Fibroblast of lung (primary cell): ENCODE measurements at regions not wholly inside any gene's neighbourhood (a gene's known extent, or its start where the extent isn't known, plus 50 kb on each side); places are given as distances from the start of the nearest gene placed in this dataset.

Source experiments
- DNase-seq, 2 donors: peaks; one replicate each; pipeline versions ENCODE4 v3.0.0 to v3.0.0-alpha.2; 2010; ENCODE audit warnings: low read depth in 2 of 2
- H2AFZ ChIP-seq: 2 replicates; pipeline ENCODE4 v1.5.1; 2012; ENCODE audit warnings: low read length, control low read depth, inconsistent platforms
- H3K27ac ChIP-seq: 2 replicates; pipeline ENCODE4 v1.5.1; 2011; ENCODE audit warnings: low read length, control low read depth; ENCODE audit not compliant: insufficient read depth
- H3K27me3 ChIP-seq: 2 replicates; pipeline ENCODE4 v1.5.1; 2011; ENCODE audit warnings: mild to moderate bottlenecking, low read length; ENCODE audit not compliant: control insufficient read depth, insufficient read depth
- H3K36me3 ChIP-seq: 2 replicates; pipeline ENCODE4 v1.5.1; 2011; ENCODE audit warnings: low read length; ENCODE audit not compliant: control insufficient read depth, insufficient read depth
- H3K4me1 ChIP-seq: 2 replicates; pipeline ENCODE4 v1.5.1; 2011; ENCODE audit warnings: low read length; ENCODE audit not compliant: control insufficient read depth, insufficient read depth; ENCODE audit errors: extremely low read depth
- H3K4me2 ChIP-seq: 2 replicates; pipeline ENCODE4 v1.5.1; 2011; ENCODE audit warnings: low read length, control low read depth; ENCODE audit not compliant: insufficient read depth; ENCODE audit errors: extremely low read depth
- H3K4me3 ChIP-seq, 4 experiments: fragments of 200-600 bp in 1 of 4; sonication (generic) in 1 of 4; replicated peaks in 1 of 4; 2 replicates each; pipeline ENCODE4 v1.5.1; 2011 to 2016; ENCODE audit warnings: low read length in 4 of 4, low read depth in 3 of 4, mild to moderate bottlenecking in 3 of 4, control low read depth in 2 of 4, inconsistent platforms in 1 of 4, mixed read lengths in 1 of 4; ENCODE audit not compliant: insufficient read depth in 1 of 4; ENCODE audit errors: control extremely low read depth in 1 of 4
- H3K79me2 ChIP-seq: 2 replicates; pipeline ENCODE4 v1.5.1; 2012; ENCODE audit warnings: mild to moderate bottlenecking, low read length, inconsistent platforms; ENCODE audit not compliant: control insufficient read depth, insufficient read depth
- H3K9ac ChIP-seq: 2 replicates; pipeline ENCODE4 v1.5.1; 2011; ENCODE audit warnings: mild to moderate bottlenecking, low read length, control low read depth; ENCODE audit not compliant: insufficient read depth
- H3K9me3 ChIP-seq: 2 replicates; pipeline ENCODE4 v1.5.1; 2012; ENCODE audit warnings: low read depth, low read length; ENCODE audit not compliant: control insufficient read depth, insufficient read depth
- H4K20me1 ChIP-seq: 2 replicates; pipeline ENCODE4 v1.5.1; 2011; ENCODE audit warnings: low read length; ENCODE audit not compliant: control insufficient read depth, insufficient read depth; ENCODE audit errors: extremely low read depth
- EZH2 ChIP-seq: IDR thresholded peaks from 2 replicates; pipeline ENCODE4 v1.5.1; 2012; ENCODE audit warnings: low read length, control low read depth, mild to moderate bottlenecking; ENCODE audit errors: missing control alignments
- TF ChIP-seq, protein P1 (sequence below), 2 donors: IDR thresholded peaks in 1 of 2; conservative IDR thresholded peaks in 1 of 2; 1 replicate in 1 of 2; 2 replicates in 1 of 2; pipeline ENCODE4 v1.5.1; 2011 to 2012; ENCODE audit warnings: low read length in 2 of 2, control low read depth in 1 of 2, inconsistent platforms in 1 of 2, low read depth in 1 of 2, mild to moderate bottlenecking in 1 of 2

DNA sequence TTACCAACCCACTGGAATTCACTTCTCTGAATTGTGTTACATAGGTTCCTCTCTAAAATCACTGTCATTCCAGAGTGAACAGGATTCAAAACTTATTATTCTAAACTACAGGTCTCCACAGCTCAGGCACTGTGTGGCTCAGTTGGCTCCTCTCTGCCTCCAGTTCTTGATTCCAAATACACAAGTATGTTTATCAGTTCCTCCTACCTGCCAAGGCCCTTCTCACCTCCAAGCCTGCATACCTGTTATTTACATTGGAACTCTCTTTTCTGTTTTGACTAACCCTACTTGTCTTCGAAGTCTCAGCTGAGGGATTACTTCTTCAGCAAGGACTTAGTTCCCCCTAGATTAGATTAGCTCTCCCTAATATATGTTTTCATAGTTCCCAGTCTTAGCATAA, 397.6 kb upstream of the TMTC1 start:
- Histone ChIP-seq H3K4me1 (no peaks in the 10 kb centered on the region), H3K27me3 (no peaks in the 10 kb centered on the region), H3K27ac (no peak overlapping the region), H2AFZ (no peak overlapping the region), H3K36me3 (no peaks in the 10 kb centered on the region), H3K4me2 (no peak overlapping the region), H3K79me2 (no peaks in the 10 kb centered on the region), H3K9me3 (no peaks in the 10 kb centered on the region), H3K9ac (no peak overlapping the region), H3K4me3 (no peak overlapping the region), H4K20me1 (no peaks in the 10 kb centered on the region)
- no peak for DNase-seq
- TF ChIP-seq, protein P1, sequence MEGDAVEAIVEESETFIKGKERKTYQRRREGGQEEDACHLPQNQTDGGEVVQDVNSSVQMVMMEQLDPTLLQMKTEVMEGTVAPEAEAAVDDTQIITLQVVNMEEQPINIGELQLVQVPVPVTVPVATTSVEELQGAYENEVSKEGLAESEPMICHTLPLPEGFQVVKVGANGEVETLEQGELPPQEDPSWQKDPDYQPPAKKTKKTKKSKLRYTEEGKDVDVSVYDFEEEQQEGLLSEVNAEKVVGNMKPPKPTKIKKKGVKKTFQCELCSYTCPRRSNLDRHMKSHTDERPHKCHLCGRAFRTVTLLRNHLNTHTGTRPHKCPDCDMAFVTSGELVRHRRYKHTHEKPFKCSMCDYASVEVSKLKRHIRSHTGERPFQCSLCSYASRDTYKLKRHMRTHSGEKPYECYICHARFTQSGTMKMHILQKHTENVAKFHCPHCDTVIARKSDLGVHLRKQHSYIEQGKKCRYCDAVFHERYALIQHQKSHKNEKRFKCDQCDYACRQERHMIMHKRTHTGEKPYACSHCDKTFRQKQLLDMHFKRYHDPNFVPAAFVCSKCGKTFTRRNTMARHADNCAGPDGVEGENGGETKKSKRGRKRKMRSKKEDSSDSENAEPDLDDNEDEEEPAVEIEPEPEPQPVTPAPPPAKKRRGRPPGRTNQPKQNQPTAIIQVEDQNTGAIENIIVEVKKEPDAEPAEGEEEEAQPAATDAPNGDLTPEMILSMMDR (conservative IDR thresholded peaks at IDR 0.05 in 1 of 2, IDR thresholded peaks at IDR 0.05 in 1 of 2; ENCODE audit: low read depth in 1 of 2, low read length in 2 of 2), result no peak
- no peak for TF ChIP-seq EZH2

DNA sequence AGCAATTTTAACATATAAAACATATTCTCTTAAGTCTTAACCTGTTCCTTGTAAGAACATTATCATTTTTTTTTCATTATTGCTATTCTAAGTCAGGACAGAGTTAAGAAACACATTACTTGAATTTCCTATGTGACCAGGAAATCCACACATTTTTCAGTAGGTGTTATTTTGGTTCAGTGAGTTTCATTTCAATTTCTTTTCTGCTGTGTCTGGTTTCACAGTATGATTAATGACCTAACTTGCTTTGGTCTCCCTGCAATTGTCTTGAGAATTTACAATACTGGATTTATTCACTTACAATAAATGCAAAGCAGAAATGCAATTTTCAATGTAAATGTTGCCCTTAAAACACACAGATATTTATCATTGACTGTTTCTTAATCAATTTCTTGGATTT, 396.9 kb upstream of the TMTC1 start:
- TF ChIP-seq, protein P1 (conservative IDR thresholded peaks at IDR 0.05 in 1 of 2, IDR thresholded peaks at IDR 0.05 in 1 of 2; ENCODE audit: low read depth in 1 of 2, low read length in 2 of 2), result no peak
- no peak for TF ChIP-seq EZH2
- Histone ChIP-seq H2AFZ (no peak overlapping the region), H3K9ac (no peak overlapping the region), H3K27me3 (no peaks in the 10 kb centered on the region), H3K79me2 (no peaks in the 10 kb centered on the region), H3K4me1 (no peaks in the 10 kb centered on the region), H3K36me3 (no peaks in the 10 kb centered on the region), H3K27ac (no peak overlapping the region), H4K20me1 (no peaks in the 10 kb centered on the region), H3K4me2 (no peak overlapping the region), H3K4me3 (no peak overlapping the region), H3K9me3 (no peaks in the 10 kb centered on the region)
- DNase-seq, result peak in 1 of 2 donors; percentile 54

DNA sequence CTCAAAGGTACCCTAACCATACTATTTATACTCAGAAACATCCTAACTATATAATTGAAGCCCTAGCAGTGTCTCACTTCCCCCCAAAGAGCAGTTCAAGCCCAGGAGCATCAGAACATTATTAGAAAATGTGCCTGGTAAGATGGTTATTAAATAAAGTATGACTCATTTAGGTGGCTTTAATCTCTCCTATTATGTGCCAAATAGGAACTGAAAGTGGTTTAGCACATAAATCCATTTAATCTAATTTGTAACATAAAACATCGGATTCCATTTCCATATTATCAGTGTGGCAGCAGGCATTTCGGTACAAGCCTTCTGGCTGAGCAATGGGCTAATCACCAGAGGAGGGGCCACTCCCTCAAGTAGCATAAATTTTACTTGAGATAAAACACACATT, 395.2 kb upstream of the TMTC1 start:
- H2AFZ ChIP-seq, result no peak overlapping the region
- H3K27me3 ChIP-seq, result no peaks in the 10 kb centered on the region
- no peaks in the 10 kb centered on the region for H3K36me3 ChIP-seq
- no peaks in the 10 kb centered on the region for H4K20me1 ChIP-seq
- no peak for TF ChIP-seq EZH2
- TF ChIP-seq, protein P1 (conservative IDR thresholded peaks at IDR 0.05 in 1 of 2, IDR thresholded peaks at IDR 0.05 in 1 of 2; ENCODE audit: low read depth in 1 of 2, low read length in 2 of 2), result no peak
- no peak for DNase-seq
- H3K79me2 ChIP-seq, result no peaks in the 10 kb centered on the region
- no peak overlapping the region for H3K4me3 ChIP-seq
- no peak overlapping the region for H3K27ac ChIP-seq
- H3K4me2 ChIP-seq, result no peak overlapping the region
- H3K9me3 ChIP-seq, result no peaks in the 10 kb centered on the region
- H3K4me1 ChIP-seq, result no peaks in the 10 kb centered on the region
- no peak overlapping the region for H3K9ac ChIP-seq
